ENCODE measurements at regions not wholly inside any gene's neighbourhood (a gene's known extent, or its start where the extent isn't known, plus 50 kb on each side); places are given as distances from the start of the nearest gene placed in this dataset.
"Not testable (repeated sequence)": the region's sequence is repeated elsewhere in the genome, so short reads cannot be mapped to it uniquely, and the experiment has no call there.

DNA sequence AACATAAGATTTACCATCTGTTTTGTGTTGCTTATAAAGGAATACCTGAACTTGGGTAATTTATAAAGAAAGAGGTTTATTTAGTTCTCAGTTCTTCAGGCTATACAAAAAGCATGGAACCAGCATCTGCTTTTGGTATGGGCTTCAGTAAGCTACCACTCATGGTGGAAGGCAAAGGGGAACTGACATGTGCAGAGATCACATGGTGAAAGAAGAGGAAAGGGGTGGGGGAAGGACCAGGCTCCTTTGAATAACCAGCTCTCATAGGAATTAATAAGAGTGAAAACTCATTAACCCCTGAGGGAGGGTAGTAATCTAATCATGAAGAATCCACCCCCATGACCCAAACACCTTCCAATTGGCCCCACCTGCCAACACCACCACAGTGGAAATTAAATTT lies 89.5 kb upstream of the TMEM170B start:
- no peaks in the 10 kb centered on the region for H3K27me3 ChIP-seq (ENCODE audit: insufficient read depth, poor library complexity, severe bottlenecking)
- H3K9me3 ChIP-seq (ENCODE audit: severe bottlenecking): peaks cover 2% of the 10 kb centered on the region
- TF ChIP-seq CTCF (IDR thresholded peaks at IDR 0.05; ENCODE audit: poor library complexity, severe bottlenecking): no peak
- DNase-seq (ENCODE audit: low spot score): no peak
- H3K4me1 ChIP-seq (ENCODE audit: insufficient read depth, poor library complexity, severe bottlenecking): no peaks in the 10 kb centered on the region
- H3K27ac ChIP-seq (ENCODE audit: poor library complexity, severe bottlenecking): no peak overlapping the region
- H3K36me3 ChIP-seq (ENCODE audit: low read depth): no peaks in the 10 kb centered on the region
- ATAC-seq (ENCODE audit: low read depth): no peak
- H3K4me3 ChIP-seq (ENCODE audit: severe bottlenecking): no peak overlapping the region

- no peaks in the 10 kb centered on the region for H3K36me3 ChIP-seq (ENCODE audit: low read depth)
- DNase-seq (ENCODE audit: low spot score) (no peak), ATAC-seq (ENCODE audit: low read depth) (no peak)
- no peak overlapping the region for H3K27ac ChIP-seq (ENCODE audit: poor library complexity, severe bottlenecking)
- TF ChIP-seq CTCF (IDR thresholded peaks at IDR 0.05; ENCODE audit: poor library complexity, severe bottlenecking): no peak
- H3K9me3 ChIP-seq (ENCODE audit: severe bottlenecking): peaks cover 2% of the 10 kb centered on the region
- H3K4me3 ChIP-seq (ENCODE audit: severe bottlenecking): no peak overlapping the region
- H3K4me1 ChIP-seq (ENCODE audit: insufficient read depth, poor library complexity, severe bottlenecking): no peaks in the 10 kb centered on the region
- no peaks in the 10 kb centered on the region for H3K27me3 ChIP-seq (ENCODE audit: insufficient read depth, poor library complexity, severe bottlenecking)
Measured at GRCh38 chr6:11447265-11447664, 90.3 kb upstream of the TMEM170B start.

GRCh38 chr6:11445146-11445545 lies 92.4 kb upstream of the TMEM170B start:
- DNase-seq (ENCODE audit: low spot score) (no peak), ATAC-seq (ENCODE audit: low read depth) (no peak)
- Histone ChIP-seq H3K27me3 (ENCODE audit: insufficient read depth, poor library complexity, severe bottlenecking) (no peaks in the 10 kb centered on the region), H3K4me1 (ENCODE audit: insufficient read depth, poor library complexity, severe bottlenecking) (no peaks in the 10 kb centered on the region), H3K4me3 (ENCODE audit: severe bottlenecking) (no peak overlapping the region), H3K36me3 (ENCODE audit: low read depth) (no peaks in the 10 kb centered on the region), H3K9me3 (ENCODE audit: severe bottlenecking) (peaks cover 2% of the 10 kb centered on the region), H3K27ac (ENCODE audit: poor library complexity, severe bottlenecking) (no peak overlapping the region)
- no peak for TF ChIP-seq CTCF (IDR thresholded peaks at IDR 0.05; ENCODE audit: poor library complexity, severe bottlenecking)

DNA sequence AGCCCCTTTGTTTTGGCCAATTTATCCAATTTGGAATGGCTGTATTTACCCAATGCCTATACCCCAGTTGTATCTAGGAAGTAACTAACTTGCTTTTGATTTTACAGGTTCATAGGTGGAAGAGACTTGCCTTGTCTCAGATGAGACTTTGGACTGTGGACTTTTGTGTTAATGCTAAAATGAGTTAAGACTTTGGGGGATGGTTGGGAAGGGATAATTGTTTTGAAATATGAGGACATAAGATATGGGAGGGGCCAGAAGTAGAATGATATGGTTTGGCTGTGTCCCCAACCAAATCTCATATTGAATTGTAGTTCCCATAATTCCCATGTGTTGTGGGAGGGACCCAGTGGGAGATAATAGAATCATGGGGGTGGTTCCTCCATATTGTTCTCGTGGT lies 94.4 kb upstream of the TMEM170B start:
- H3K27me3 ChIP-seq (ENCODE audit: insufficient read depth, poor library complexity, severe bottlenecking); H3K27ac ChIP-seq (ENCODE audit: poor library complexity, severe bottlenecking); H3K4me1 ChIP-seq (ENCODE audit: insufficient read depth, poor library complexity, severe bottlenecking); H3K9me3 ChIP-seq (ENCODE audit: severe bottlenecking); H3K36me3 ChIP-seq (ENCODE audit: low read depth); H3K4me3 ChIP-seq (ENCODE audit: severe bottlenecking); DNase-seq (ENCODE audit: low spot score); ATAC-seq (ENCODE audit: low read depth): not testable (repeated sequence)

- no peaks in the 10 kb centered on the region for H3K27me3 ChIP-seq (ENCODE audit: insufficient read depth, poor library complexity, severe bottlenecking)
- no peak for TF ChIP-seq CTCF (IDR thresholded peaks at IDR 0.05; ENCODE audit: poor library complexity, severe bottlenecking)
- ATAC-seq (ENCODE audit: low read depth): no peak
- no peaks in the 10 kb centered on the region for H3K36me3 ChIP-seq (ENCODE audit: low read depth)
- peaks cover 2% of the 10 kb centered on the region for H3K9me3 ChIP-seq (ENCODE audit: severe bottlenecking)
- H3K4me1 ChIP-seq (ENCODE audit: insufficient read depth, poor library complexity, severe bottlenecking): peaks cover 5% of the 10 kb centered on the region
- DNase-seq (ENCODE audit: low spot score): no peak
- H3K4me3 ChIP-seq (ENCODE audit: severe bottlenecking): no peak overlapping the region
- no peak overlapping the region for H3K27ac ChIP-seq (ENCODE audit: poor library complexity, severe bottlenecking)
Measured at GRCh38 chr6:11442495-11442894, 95.1 kb upstream of the TMEM170B start.
